ENCODE measurements at regions not wholly inside any gene's neighbourhood (a gene's known extent, or its start where the extent isn't known, plus 50 kb on each side); places are given as distances from the start of the nearest gene placed in this dataset.
A peak's percentile ranks its signal among the peaks of the same experiment; 100 is the strongest.
"Not testable (repeated sequence)": the region's sequence is repeated elsewhere in the genome, so short reads cannot be mapped to it uniquely, and the experiment has no call there.

- no peak for TF ChIP-seq POLR2A (IDR thresholded peaks at IDR 0.05; ENCODE audit: low read depth, low read length)
- FAIRE-seq (no peak), DNase-seq (ENCODE audit: insufficient read length, low spot score) (no peak)
Measured at GRCh38 chr4:40681600-40681999, 51.9 kb upstream of the RBM47 start.

- no peak for TF ChIP-seq POLR2A (IDR thresholded peaks at IDR 0.05; ENCODE audit: low read depth, low read length)
- no peak for DNase-seq (ENCODE audit: insufficient read length, low spot score)
- FAIRE-seq: no peak
Measured at GRCh38 chr4:40682290-40683101, 52.8 kb upstream of the RBM47 start.

- FAIRE-seq; DNase-seq (ENCODE audit: insufficient read length, low spot score): not testable (repeated sequence)
Measured at GRCh38 chr4:40683536-40684145, 54.0 kb upstream of the RBM47 start.

- DNase-seq (ENCODE audit: insufficient read length, low spot score) (no peak), FAIRE-seq (no peak)
- TF ChIP-seq POLR2A (IDR thresholded peaks at IDR 0.05; ENCODE audit: low read depth, low read length): no peak
Measured at GRCh38 chr4:40684404-40684803, 54.7 kb upstream of the RBM47 start.

- no peak for TF ChIP-seq POLR2A (IDR thresholded peaks at IDR 0.05; ENCODE audit: low read depth, low read length)
- DNase-seq (ENCODE audit: insufficient read length, low spot score): no peak
- peak; percentile 53 for FAIRE-seq
Measured at GRCh38 chr4:40685300-40685699, 55.6 kb upstream of the RBM47 start.

GRCh38 chr4:40686081-40686913 lies 56.6 kb upstream of the RBM47 start:
- DNase-seq (ENCODE audit: insufficient read length, low spot score): no peak
- no peak for TF ChIP-seq POLR2A (IDR thresholded peaks at IDR 0.05; ENCODE audit: low read depth, low read length)
- no peak for FAIRE-seq

GRCh38 chr4:40687676-40688389 lies 58.2 kb upstream of the RBM47 start:
- no peak for TF ChIP-seq POLR2A (IDR thresholded peaks at IDR 0.05; ENCODE audit: low read depth, low read length)
- no peak for FAIRE-seq
- no peak for DNase-seq (ENCODE audit: insufficient read length, low spot score)

- no peak for DNase-seq (ENCODE audit: insufficient read length, low spot score)
- FAIRE-seq: no peak
- no peak for TF ChIP-seq POLR2A (IDR thresholded peaks at IDR 0.05; ENCODE audit: low read depth, low read length)
Measured at GRCh38 chr4:40688446-40689095, 58.9 kb upstream of the RBM47 start.

GRCh38 chr4:40693946-40694345 lies 55.8 kb upstream of the NSUN7 start:
- no peak for TF ChIP-seq POLR2A (IDR thresholded peaks at IDR 0.05; ENCODE audit: low read depth, low read length)
- no peak for DNase-seq (ENCODE audit: insufficient read length, low spot score)
- no peak for FAIRE-seq

- FAIRE-seq; DNase-seq (ENCODE audit: insufficient read length, low spot score): not testable (repeated sequence)
Measured at GRCh38 chr4:40697476-40697875, 52.3 kb upstream of the NSUN7 start.

- FAIRE-seq: no peak
- no peak for DNase-seq (ENCODE audit: insufficient read length, low spot score)
- TF ChIP-seq POLR2A (IDR thresholded peaks at IDR 0.05; ENCODE audit: low read depth, low read length): no peak
Measured at GRCh38 chr4:40698733-40699132, 51.0 kb upstream of the NSUN7 start.

- no peak for TF ChIP-seq POLR2A (IDR thresholded peaks at IDR 0.05; ENCODE audit: low read depth, low read length)
- FAIRE-seq (no peak), DNase-seq (ENCODE audit: insufficient read length, low spot score) (peak; percentile 13)
Measured at GRCh38 chr4:40699648-40700047, 50.1 kb upstream of the NSUN7 start.
